GM23338 (cell line): ENCODE measurements at regions not wholly inside any gene's neighbourhood (a gene's known extent, or its start where the extent isn't known, plus 50 kb on each side); places are given as distances from the start of the nearest gene placed in this dataset.
A peak's percentile ranks its signal among the peaks of the same experiment; 100 is the strongest.

Experiments
- ATAC-seq: fragments of 200-7000 bp; cut with Tn5 transposase; 3 replicates; pipeline ENCODE4 v1.9.1; 2020
- DNase-seq: peaks from one replicate; pipeline ENCODE4 v3.0.0-alpha.2; 2015; ENCODE audit warnings: low spot score
- H2AFZ ChIP-seq: fragments of 200-600 bp; sonication (generic); 2 replicates; pipeline ENCODE4 v1.8.0; 2016; ENCODE audit warnings: antibody characterized with exemption, mild to moderate bottlenecking, moderate library complexity
- H3F3A ChIP-seq: fragments of 200-600 bp; sonication (generic); replicated peaks from 2 replicates; pipeline ENCODE4 v1.8.0; 2017; ENCODE audit warnings: antibody characterized with exemption, mixed run types, low read depth
- H3K27ac ChIP-seq: fragments of 200-600 bp; sonication (generic); 2 replicates; pipeline ENCODE4 v1.6.1; 2016; ENCODE audit warnings: low read depth
- H3K27me3 ChIP-seq: fragments of 200-600 bp; sonication (generic); 2 replicates; pipeline ENCODE4 v1.8.0; 2016; ENCODE audit warnings: mild to moderate bottlenecking, mixed run types, moderate library complexity; ENCODE audit not compliant: insufficient read depth
- H3K36me3 ChIP-seq: fragments of 200-600 bp; sonication (generic); 2 replicates; pipeline ENCODE4 v1.8.0; 2016; ENCODE audit warnings: mild to moderate bottlenecking; ENCODE audit not compliant: insufficient read depth
- H3K4me1 ChIP-seq: fragments of 200-600 bp; sonication (generic); 2 replicates; pipeline ENCODE4 v1.8.0; 2016; ENCODE audit warnings: mild to moderate bottlenecking, moderate library complexity; ENCODE audit not compliant: insufficient read depth
- H3K4me2 ChIP-seq: fragments of 200-600 bp; sonication (generic); 2 replicates; pipeline ENCODE4 v1.7.1; 2017; ENCODE audit warnings: mixed run types
- H3K4me3 ChIP-seq: fragments of 200-600 bp; sonication (generic); 2 replicates; pipeline ENCODE4 v1.6.1; 2016; ENCODE audit warnings: mixed run types
- H3K79me2 ChIP-seq: fragments of 200-600 bp; sonication (generic); replicated peaks from 2 replicates; pipeline ENCODE4 v1.8.0; 2017; ENCODE audit warnings: mild to moderate bottlenecking; ENCODE audit not compliant: insufficient read depth
- H3K9me2 ChIP-seq: fragments of 200-600 bp; sonication (generic); 2 replicates; pipeline ENCODE4 v1.8.0; 2017; ENCODE audit not compliant: insufficient read depth
- H4K20me1 ChIP-seq: fragments of 200-600 bp; sonication (generic); replicated peaks from 2 replicates; pipeline ENCODE4 v1.8.0; 2017; ENCODE audit warnings: mild to moderate bottlenecking; ENCODE audit not compliant: insufficient read depth
- H3K27ac Mint-ChIP-seq: 2 replicates; pipeline ENCODE4 v1.8.0; 2020; ENCODE audit warnings: inconsistent platforms, mild to moderate bottlenecking, moderate library complexity, mixed read lengths
- H3K27me3 Mint-ChIP-seq: 3 replicates; pipeline ENCODE4 v1.8.0; 2022; ENCODE audit warnings: low read depth, mild to moderate bottlenecking, moderate library complexity, mixed read lengths, inconsistent platforms; ENCODE audit not compliant: insufficient read depth, poor library complexity
- H3K36me3 Mint-ChIP-seq: 3 replicates; pipeline ENCODE4 v1.8.0; 2021; ENCODE audit warnings: low read depth, mild to moderate bottlenecking, inconsistent platforms, moderate library complexity, mixed read lengths
- H3K4me1 Mint-ChIP-seq: 3 replicates; pipeline ENCODE4 v1.8.0; 2020; ENCODE audit warnings: mild to moderate bottlenecking, inconsistent platforms, mixed read lengths
- H3K4me3 Mint-ChIP-seq: 3 replicates; pipeline ENCODE4 v1.8.0; 2021; ENCODE audit warnings: moderate library complexity, mild to moderate bottlenecking, inconsistent platforms, mixed read lengths
- H3K9me3 Mint-ChIP-seq: 3 replicates; pipeline ENCODE4 v1.8.0; 2020; ENCODE audit warnings: moderate library complexity, mild to moderate bottlenecking, inconsistent platforms, mixed read lengths
- JUNB ChIP-seq: IDR thresholded peaks from one replicate; pipeline ENCODE4 v1.6.1; 2016; ENCODE audit warnings: antibody characterized with exemption; ENCODE audit not compliant: unreplicated experiment
- NANOG ChIP-seq: IDR thresholded peaks from 2 replicates; pipeline ENCODE4 v1.6.1; 2016; ENCODE audit warnings: antibody characterized with exemption, borderline replicate concordance
- POLR2AphosphoS5 ChIP-seq: IDR thresholded peaks from 2 replicates; pipeline ENCODE4 v1.6.1; 2016; ENCODE audit warnings: antibody characterized with exemption, low read depth
- STAT1 ChIP-seq: IDR thresholded peaks from one replicate; pipeline ENCODE4 v1.6.1; 2016; ENCODE audit warnings: antibody characterized with exemption; ENCODE audit not compliant: unreplicated experiment
- ZNF114 ChIP-seq: fragments of 250-450 bp; sonication (Bioruptor Pico); IDR thresholded peaks from 2 replicates; pipeline ENCODE4 v1.5.0; 2020; ENCODE audit warnings: mild to moderate bottlenecking, moderate library complexity
- ZNF331 ChIP-seq: fragments of 250-450 bp; sonication (Bioruptor Pico); IDR thresholded peaks from 2 replicates; pipeline ENCODE4 v1.5.0; 2020; ENCODE audit warnings: low read depth, mild to moderate bottlenecking, moderate library complexity
- TF ChIP-seq, protein P1 (sequence below), 2 experiments: fragments of 200-600 bp in 1 of 2; sonication (generic) in 1 of 2; conservative IDR thresholded peaks; 2 replicates each; pipeline versions ENCODE4 v1.5.1 to v1.6.1; 2016 to 2017; ENCODE audit warnings: antibody characterized with exemption in 2 of 2, low read depth in 2 of 2, mild to moderate bottlenecking in 2 of 2, moderate library complexity in 1 of 2
- TF ChIP-seq, protein P2 (sequence below): IDR thresholded peaks from 2 replicates; pipeline ENCODE4 v1.6.1; 2016; ENCODE audit warnings: antibody characterized with exemption
- TF ChIP-seq, protein P3 (sequence below): IDR thresholded peaks from one replicate; pipeline ENCODE4 v1.6.1; 2018; ENCODE audit warnings: antibody characterized with exemption; ENCODE audit not compliant: unreplicated experiment

DNA sequence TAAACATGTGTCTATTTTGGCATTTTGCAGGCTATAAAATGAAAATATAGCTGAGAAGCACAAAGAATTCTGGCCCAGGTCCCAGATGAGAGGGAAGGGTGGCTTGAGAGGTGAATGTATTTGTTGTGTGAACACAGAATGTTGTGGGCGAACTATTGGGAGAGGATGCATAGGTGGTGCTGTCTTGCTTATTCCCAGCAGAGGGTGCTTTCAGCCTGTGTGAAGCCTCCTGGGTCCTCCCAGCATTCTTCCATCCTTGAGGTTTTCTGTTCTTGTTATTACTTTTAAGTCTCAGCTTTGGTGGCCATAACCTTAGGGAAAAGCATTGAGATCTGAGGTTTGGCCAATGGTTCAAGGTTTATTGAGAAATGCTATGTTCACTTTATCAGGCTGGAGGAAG lies 108.7 kb upstream of the SNX19 start:
- H3K36me3 ChIP-seq = no peaks in the 10 kb centered on the region
- Mint-ChIP-seq H3K4me1 (peaks cover 2% of the 10 kb centered on the region; the same call in 1 of the 3 replicates), H3K27me3 (no peaks in the 10 kb centered on the region), H3K27ac (no peak overlapping the region), H3K4me3 (no peak overlapping the region), H3K9me3 (no peaks in the 10 kb centered on the region), H3K36me3 (no peaks in the 10 kb centered on the region)
- TF ChIP-seq ZNF114 (CRISPR knock-in tag) = no peak
- TF ChIP-seq, protein P1, sequence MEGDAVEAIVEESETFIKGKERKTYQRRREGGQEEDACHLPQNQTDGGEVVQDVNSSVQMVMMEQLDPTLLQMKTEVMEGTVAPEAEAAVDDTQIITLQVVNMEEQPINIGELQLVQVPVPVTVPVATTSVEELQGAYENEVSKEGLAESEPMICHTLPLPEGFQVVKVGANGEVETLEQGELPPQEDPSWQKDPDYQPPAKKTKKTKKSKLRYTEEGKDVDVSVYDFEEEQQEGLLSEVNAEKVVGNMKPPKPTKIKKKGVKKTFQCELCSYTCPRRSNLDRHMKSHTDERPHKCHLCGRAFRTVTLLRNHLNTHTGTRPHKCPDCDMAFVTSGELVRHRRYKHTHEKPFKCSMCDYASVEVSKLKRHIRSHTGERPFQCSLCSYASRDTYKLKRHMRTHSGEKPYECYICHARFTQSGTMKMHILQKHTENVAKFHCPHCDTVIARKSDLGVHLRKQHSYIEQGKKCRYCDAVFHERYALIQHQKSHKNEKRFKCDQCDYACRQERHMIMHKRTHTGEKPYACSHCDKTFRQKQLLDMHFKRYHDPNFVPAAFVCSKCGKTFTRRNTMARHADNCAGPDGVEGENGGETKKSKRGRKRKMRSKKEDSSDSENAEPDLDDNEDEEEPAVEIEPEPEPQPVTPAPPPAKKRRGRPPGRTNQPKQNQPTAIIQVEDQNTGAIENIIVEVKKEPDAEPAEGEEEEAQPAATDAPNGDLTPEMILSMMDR (conservative IDR thresholded peaks at IDR 0.05; ENCODE audit: low read depth in 2 of 2) = peak; percentile 79 to 92
- H3K9me2 ChIP-seq = no peaks in the 10 kb centered on the region
- H3F3A ChIP-seq = no peaks in the 10 kb centered on the region
- H3K27ac ChIP-seq = no peak overlapping the region
- H4K20me1 ChIP-seq = no peaks in the 10 kb centered on the region; the same call in 1 of the 2 replicates
- H3K4me1 ChIP-seq = no peaks in the 10 kb centered on the region
- H2AFZ ChIP-seq = peak overlapping the region; percentile 56; the same call in 1 of the 2 replicates
- H3K4me3 ChIP-seq = no peak overlapping the region
- H3K79me2 ChIP-seq = no peaks in the 10 kb centered on the region
- no peaks in the 10 kb centered on the region for H3K27me3 ChIP-seq
- peak; percentile 97 for ATAC-seq
- no peak overlapping the region for H3K4me2 ChIP-seq
- peak; percentile 85 for DNase-seq

DNA sequence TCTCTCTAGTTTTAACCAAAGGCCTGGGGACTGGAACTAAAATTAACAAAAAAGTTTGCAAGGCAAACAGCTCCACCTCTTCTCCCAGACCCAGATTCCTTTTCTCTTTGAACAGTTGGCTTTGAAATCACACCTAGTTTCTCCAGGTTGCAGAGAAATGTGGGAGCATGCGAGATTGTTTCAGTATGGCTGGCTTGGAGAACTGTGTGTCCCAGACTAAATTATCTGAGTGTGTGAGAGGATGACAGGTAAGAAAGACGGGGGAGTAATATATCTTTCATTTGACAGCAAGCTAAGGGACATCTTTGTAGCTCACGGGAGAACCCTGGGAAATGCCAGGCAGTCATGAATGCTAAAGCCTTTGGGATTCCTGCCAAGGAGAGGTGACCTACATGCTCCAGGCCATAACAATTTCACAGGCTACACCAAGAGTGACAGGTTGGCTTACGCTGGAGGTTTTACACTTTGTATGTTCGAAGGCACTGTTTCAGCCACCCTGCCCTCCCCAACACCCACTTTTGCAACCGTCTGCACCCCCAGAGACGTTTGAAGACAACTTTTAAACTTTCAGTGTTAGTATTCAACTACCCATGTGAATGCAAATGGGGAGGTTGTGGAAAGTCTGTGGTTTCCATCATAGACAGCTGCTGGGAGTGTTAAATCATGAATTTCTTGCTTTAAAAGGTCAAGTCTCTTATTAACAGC lies 109.3 kb upstream of the SNX19 start:
- Mint-ChIP-seq H3K27ac (no peak overlapping the region), H3K27me3 (no peaks in the 10 kb centered on the region), H3K4me1 (peaks cover 2% of the 10 kb centered on the region; the same call in 1 of the 3 replicates), H3K36me3 (no peaks in the 10 kb centered on the region), H3K4me3 (no peak overlapping the region), H3K9me3 (no peaks in the 10 kb centered on the region)
- Histone ChIP-seq H3F3A (no peaks in the 10 kb centered on the region), H3K27me3 (no peaks in the 10 kb centered on the region), H3K27ac (no peak overlapping the region), H3K36me3 (no peaks in the 10 kb centered on the region), H3K9me2 (no peaks in the 10 kb centered on the region), H3K4me2 (no peak overlapping the region), H3K4me1 (no peaks in the 10 kb centered on the region), H3K4me3 (no peak overlapping the region), H4K20me1 (no peaks in the 10 kb centered on the region; the same call in 1 of the 2 replicates), H2AFZ (peak overlapping the region; percentile 56), H3K79me2 (no peaks in the 10 kb centered on the region)
- no peak for DNase-seq
- ATAC-seq = no peak
- TF ChIP-seq, protein P2, sequence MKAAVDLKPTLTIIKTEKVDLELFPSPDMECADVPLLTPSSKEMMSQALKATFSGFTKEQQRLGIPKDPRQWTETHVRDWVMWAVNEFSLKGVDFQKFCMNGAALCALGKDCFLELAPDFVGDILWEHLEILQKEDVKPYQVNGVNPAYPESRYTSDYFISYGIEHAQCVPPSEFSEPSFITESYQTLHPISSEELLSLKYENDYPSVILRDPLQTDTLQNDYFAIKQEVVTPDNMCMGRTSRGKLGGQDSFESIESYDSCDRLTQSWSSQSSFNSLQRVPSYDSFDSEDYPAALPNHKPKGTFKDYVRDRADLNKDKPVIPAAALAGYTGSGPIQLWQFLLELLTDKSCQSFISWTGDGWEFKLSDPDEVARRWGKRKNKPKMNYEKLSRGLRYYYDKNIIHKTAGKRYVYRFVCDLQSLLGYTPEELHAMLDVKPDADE = no peak
- TF ChIP-seq ZNF331 (CRISPR knock-in tag) (no peak), ZNF114 (CRISPR knock-in tag) (no peak), POLR2AphosphoS5 (no peak), STAT1 (no peak), JUNB (no peak), NANOG (no peak)
- TF ChIP-seq, protein P3, sequence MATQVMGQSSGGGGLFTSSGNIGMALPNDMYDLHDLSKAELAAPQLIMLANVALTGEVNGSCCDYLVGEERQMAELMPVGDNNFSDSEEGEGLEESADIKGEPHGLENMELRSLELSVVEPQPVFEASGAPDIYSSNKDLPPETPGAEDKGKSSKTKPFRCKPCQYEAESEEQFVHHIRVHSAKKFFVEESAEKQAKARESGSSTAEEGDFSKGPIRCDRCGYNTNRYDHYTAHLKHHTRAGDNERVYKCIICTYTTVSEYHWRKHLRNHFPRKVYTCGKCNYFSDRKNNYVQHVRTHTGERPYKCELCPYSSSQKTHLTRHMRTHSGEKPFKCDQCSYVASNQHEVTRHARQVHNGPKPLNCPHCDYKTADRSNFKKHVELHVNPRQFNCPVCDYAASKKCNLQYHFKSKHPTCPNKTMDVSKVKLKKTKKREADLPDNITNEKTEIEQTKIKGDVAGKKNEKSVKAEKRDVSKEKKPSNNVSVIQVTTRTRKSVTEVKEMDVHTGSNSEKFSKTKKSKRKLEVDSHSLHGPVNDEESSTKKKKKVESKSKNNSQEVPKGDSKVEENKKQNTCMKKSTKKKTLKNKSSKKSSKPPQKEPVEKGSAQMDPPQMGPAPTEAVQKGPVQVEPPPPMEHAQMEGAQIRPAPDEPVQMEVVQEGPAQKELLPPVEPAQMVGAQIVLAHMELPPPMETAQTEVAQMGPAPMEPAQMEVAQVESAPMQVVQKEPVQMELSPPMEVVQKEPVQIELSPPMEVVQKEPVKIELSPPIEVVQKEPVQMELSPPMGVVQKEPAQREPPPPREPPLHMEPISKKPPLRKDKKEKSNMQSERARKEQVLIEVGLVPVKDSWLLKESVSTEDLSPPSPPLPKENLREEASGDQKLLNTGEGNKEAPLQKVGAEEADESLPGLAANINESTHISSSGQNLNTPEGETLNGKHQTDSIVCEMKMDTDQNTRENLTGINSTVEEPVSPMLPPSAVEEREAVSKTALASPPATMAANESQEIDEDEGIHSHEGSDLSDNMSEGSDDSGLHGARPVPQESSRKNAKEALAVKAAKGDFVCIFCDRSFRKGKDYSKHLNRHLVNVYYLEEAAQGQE = no peak
